ENCODE measurements at regions not wholly inside any gene's neighbourhood (a gene's known extent, or its start where the extent isn't known, plus 50 kb on each side); places are given as distances from the start of the nearest gene placed in this dataset.

DNA sequence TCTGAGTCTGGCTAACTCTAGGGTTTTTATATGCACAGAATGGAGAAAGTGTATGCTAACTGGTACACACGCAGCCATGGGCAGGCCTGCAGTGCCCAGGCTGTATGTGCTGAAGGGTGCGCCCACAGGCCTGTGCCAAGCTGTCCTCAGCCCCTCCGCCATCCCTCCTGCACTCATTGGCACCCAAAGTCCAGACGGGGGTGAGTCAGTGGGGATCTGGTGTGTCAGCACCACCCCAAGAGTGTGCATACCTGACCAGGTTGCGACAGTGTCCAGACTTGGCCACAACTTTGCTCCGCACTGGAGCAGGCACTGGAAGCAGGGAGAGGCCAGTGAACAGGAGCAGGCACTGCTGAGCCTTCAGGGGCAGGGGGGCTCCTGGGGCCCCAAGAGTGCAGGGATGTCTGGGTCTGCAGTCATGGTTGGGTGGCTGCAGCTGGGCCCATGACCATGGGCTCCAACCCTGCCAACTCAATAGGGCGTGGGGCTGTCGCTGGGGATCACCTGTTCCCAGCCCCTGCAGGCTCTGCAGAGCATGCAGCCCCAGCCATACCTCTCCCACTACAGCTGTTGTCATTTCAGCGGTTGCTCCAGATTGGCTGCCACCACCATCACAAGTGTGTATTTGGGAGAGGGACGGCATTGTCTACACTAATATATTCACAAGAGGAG lies 717.8 kb downstream of the EPHA7 start:
- no peak overlapping the region for H3K27ac ChIP-seq (ENCODE audit: control insufficient read depth, insufficient read depth, low read length)
- H3K9me3 ChIP-seq (ENCODE audit: control insufficient read depth, low read depth, low read length), result no peaks in the 10 kb centered on the region
- H3K79me2 ChIP-seq (ENCODE audit: control insufficient read depth, insufficient read depth, low read length), result no peaks in the 10 kb centered on the region
- H2AFZ ChIP-seq (ENCODE audit: control insufficient read depth, low read length), result no peak overlapping the region
- FAIRE-seq (no peak), DNase-seq (ENCODE audit: low read depth, low spot score) (no peak)
- H3K9ac ChIP-seq (ENCODE audit: control insufficient read depth, extremely low read depth, insufficient read depth, low read length), result no peak overlapping the region
- H3K27me3 ChIP-seq (ENCODE audit: control insufficient read depth, extremely low read depth, insufficient read depth, low read length), result no peaks in the 10 kb centered on the region
- H3K4me2 ChIP-seq (ENCODE audit: control insufficient read depth, extremely low read depth, insufficient read depth, low read depth, low read length), result no peak overlapping the region
- dilution Hi-C loops (cut with MboI; ENCODE audit: extremely low pct_ligation_motif_present, low sequenced_read_pairs), result no loop called here
- H3K36me3 ChIP-seq (ENCODE audit: control insufficient read depth in 2 of 2, extremely low read depth in 1 of 2, insufficient read depth in 2 of 2, low read length in 2 of 2), result no peaks in the 10 kb centered on the region
- H3K9me1 ChIP-seq (ENCODE audit: control insufficient read depth, extremely low read depth, insufficient read depth, low read length), result no peaks in the 10 kb centered on the region
- no peaks in the 10 kb centered on the region for H4K20me1 ChIP-seq (ENCODE audit: control insufficient read depth, extremely low read depth, insufficient read depth, low read length)
- no peak overlapping the region for H3K4me3 ChIP-seq (ENCODE audit: control insufficient read depth in 2 of 3, extremely low read depth in 1 of 3, insufficient read depth in 2 of 3, low read depth in 1 of 3, low read length in 3 of 3)
- H3K4me1 ChIP-seq (ENCODE audit: control insufficient read depth, extremely low read depth, insufficient read depth, low read length), result no peaks in the 10 kb centered on the region
- TF ChIP-seq CTCF (optimal IDR thresholded peaks at IDR 0.05 in 1 of 3, IDR thresholded peaks at IDR 0.05 in 1 of 3, conservative IDR thresholded peaks at IDR 0.05 in 1 of 3; ENCODE audit: extremely low read depth in 1 of 3, insufficient read depth in 2 of 3, low read length in 3 of 3) (no peak), EZH2 (IDR thresholded peaks at IDR 0.05; ENCODE audit: low read length) (no peak)

DNA sequence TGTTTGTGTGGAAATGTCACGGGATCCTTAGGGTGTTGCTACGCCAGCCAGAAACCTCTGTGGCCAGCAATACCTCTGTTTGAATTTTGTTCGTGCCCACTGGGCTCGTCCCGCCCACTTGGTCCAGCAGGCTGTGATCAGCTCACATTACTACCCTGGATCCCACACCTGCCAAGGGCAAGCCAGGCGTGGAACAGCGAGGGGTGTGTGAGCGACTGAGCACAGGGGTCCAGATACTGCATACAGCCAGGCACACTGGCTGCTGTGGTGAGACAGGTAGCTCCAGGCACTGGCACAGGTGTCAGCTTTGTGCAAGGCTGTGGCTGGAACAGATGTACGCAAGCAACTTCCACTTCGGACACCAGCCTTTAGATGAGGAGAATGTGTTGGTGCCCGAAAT lies 718.9 kb downstream of the EPHA7 start:
- Histone ChIP-seq H3K9me1 (ENCODE audit: control insufficient read depth, extremely low read depth, insufficient read depth, low read length) (no peaks in the 10 kb centered on the region), H3K4me3 (ENCODE audit: control insufficient read depth in 2 of 3, extremely low read depth in 1 of 3, insufficient read depth in 2 of 3, low read depth in 1 of 3, low read length in 3 of 3) (no peak overlapping the region), H3K4me1 (ENCODE audit: control insufficient read depth, extremely low read depth, insufficient read depth, low read length) (no peaks in the 10 kb centered on the region), H2AFZ (ENCODE audit: control insufficient read depth, low read length) (no peak overlapping the region), H3K36me3 (ENCODE audit: control insufficient read depth in 2 of 2, extremely low read depth in 1 of 2, insufficient read depth in 2 of 2, low read length in 2 of 2) (no peaks in the 10 kb centered on the region), H3K4me2 (ENCODE audit: control insufficient read depth, extremely low read depth, insufficient read depth, low read depth, low read length) (no peak overlapping the region), H3K9me3 (ENCODE audit: control insufficient read depth, low read depth, low read length) (no peaks in the 10 kb centered on the region), H3K27me3 (ENCODE audit: control insufficient read depth, extremely low read depth, insufficient read depth, low read length) (no peaks in the 10 kb centered on the region), H4K20me1 (ENCODE audit: control insufficient read depth, extremely low read depth, insufficient read depth, low read length) (no peaks in the 10 kb centered on the region), H3K27ac (ENCODE audit: control insufficient read depth, insufficient read depth, low read length) (no peak overlapping the region), H3K79me2 (ENCODE audit: control insufficient read depth, insufficient read depth, low read length) (no peaks in the 10 kb centered on the region), H3K9ac (ENCODE audit: control insufficient read depth, extremely low read depth, insufficient read depth, low read length) (no peak overlapping the region)
- DNase-seq (ENCODE audit: low read depth, low spot score) (no peak), FAIRE-seq (no peak)
- dilution Hi-C loops (cut with MboI; ENCODE audit: extremely low pct_ligation_motif_present, low sequenced_read_pairs), result no loop called here
- TF ChIP-seq EZH2 (IDR thresholded peaks at IDR 0.05; ENCODE audit: low read length), result no peak
- no peak for TF ChIP-seq CTCF (optimal IDR thresholded peaks at IDR 0.05 in 1 of 3, IDR thresholded peaks at IDR 0.05 in 1 of 3, conservative IDR thresholded peaks at IDR 0.05 in 1 of 3; ENCODE audit: extremely low read depth in 1 of 3, insufficient read depth in 2 of 3, low read length in 3 of 3)

Data from keratinocyte (primary cell).